Activated CD8-positive, alpha-beta T cell treated with anti-CD3 and anti-CD28 coated beads for 36 hours (primary cell): ENCODE measurements at regions not wholly inside any gene's neighbourhood (a gene's known extent, or its start where the extent isn't known, plus 50 kb on each side); places are given as distances from the start of the nearest gene placed in this dataset.

Experiments
- ATAC-seq: fragments of 200-7000 bp; cut with Tn5 transposase; one replicate; pipeline ENCODE4 v1.10.0; 2021; ENCODE audit warnings: mild to moderate bottlenecking, moderate library complexity
- CTCF ChIA-PET: fragments of 350-600 bp; sonication (Branson Sonifier 250); formaldehyde crosslinking; loops from one replicate; lab custom pipeline; 2021; ENCODE audit warnings: antibody characterized with exemption; lab: Charles Lee
- POLR2A ChIA-PET: fragments of 350-600 bp; sonication (Branson Sonifier 250); formaldehyde crosslinking; loops from one replicate; lab custom pipeline; 2021; ENCODE audit warnings: antibody characterized with exemption; lab: Charles Lee
- DNase-seq: peaks from one replicate; pipeline ENCODE4 v3.0.0-alpha.2; 2020
- H3K27ac Mint-ChIP-seq: one replicate; pipeline ENCODE4 v1.8.0; 2021; ENCODE audit warnings: mild to moderate bottlenecking, mixed read lengths
- H3K27me3 Mint-ChIP-seq: one replicate; pipeline ENCODE4 v1.8.0; 2021; ENCODE audit warnings: mixed read lengths
- H3K36me3 Mint-ChIP-seq: one replicate; pipeline ENCODE4 v1.8.0; 2021; ENCODE audit warnings: low read depth, mixed read lengths
- H3K4me1 Mint-ChIP-seq: one replicate; pipeline ENCODE4 v1.8.0; 2021; ENCODE audit warnings: low read depth, mixed read lengths
- H3K4me3 Mint-ChIP-seq: one replicate; pipeline ENCODE4 v1.8.0; 2021; ENCODE audit warnings: mild to moderate bottlenecking, moderate library complexity, mixed read lengths
- H3K9me3 Mint-ChIP-seq: one replicate; pipeline ENCODE4 v1.8.0; 2021; ENCODE audit warnings: mixed read lengths
- intact Hi-C: fragments of 100-400 bp; cut with micrococcal nuclease; formaldehyde crosslinking; loops from one replicate; pipeline ENCODE4 v1.10.0; 2022
- TF ChIP-seq, protein P1 (sequence below): fragments of 200-600 bp; IDR thresholded peaks from one replicate; pipeline ENCODE4 v1.8.0; 2022; ENCODE audit warnings: antibody characterized with exemption, mild to moderate bottlenecking

DNA sequence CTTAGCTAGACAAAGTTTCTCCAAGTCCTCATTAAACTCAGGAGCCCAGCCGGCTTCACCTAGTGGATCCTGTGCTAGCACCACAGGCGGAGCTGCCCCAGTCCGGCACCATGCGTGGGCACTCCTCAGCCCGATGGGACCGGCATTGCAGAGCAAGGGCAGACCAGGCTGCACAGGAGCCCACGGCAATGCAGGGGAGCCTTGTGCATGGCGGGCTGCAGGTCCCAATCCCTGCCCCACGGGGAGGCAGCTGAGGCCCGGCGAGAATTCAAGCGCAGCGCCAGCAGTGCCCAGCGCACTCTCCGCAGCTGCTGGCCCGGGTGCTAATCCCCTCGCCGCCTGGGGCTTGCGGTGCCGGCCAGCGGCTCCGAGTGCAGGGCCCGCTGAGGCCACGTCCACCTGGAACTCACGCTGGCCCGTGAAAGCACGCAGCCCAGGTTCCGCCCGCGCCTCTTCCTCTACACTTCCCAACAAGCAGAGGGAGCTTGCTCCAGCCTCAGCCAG is 292.3 kb upstream of the EYS start:
- Mint-ChIP-seq H3K9me3 (peaks cover 15% of the 10 kb centered on the region), H3K36me3 (no peaks in the 10 kb centered on the region), H3K4me3 (no peak overlapping the region), H3K27ac (no peak overlapping the region), H3K4me1 (no peaks in the 10 kb centered on the region), H3K27me3 (no peaks in the 10 kb centered on the region)
- intact Hi-C loops, result no loop called here
- ATAC-seq (no peak), DNase-seq (no peak)
- TF ChIP-seq, protein P1, sequence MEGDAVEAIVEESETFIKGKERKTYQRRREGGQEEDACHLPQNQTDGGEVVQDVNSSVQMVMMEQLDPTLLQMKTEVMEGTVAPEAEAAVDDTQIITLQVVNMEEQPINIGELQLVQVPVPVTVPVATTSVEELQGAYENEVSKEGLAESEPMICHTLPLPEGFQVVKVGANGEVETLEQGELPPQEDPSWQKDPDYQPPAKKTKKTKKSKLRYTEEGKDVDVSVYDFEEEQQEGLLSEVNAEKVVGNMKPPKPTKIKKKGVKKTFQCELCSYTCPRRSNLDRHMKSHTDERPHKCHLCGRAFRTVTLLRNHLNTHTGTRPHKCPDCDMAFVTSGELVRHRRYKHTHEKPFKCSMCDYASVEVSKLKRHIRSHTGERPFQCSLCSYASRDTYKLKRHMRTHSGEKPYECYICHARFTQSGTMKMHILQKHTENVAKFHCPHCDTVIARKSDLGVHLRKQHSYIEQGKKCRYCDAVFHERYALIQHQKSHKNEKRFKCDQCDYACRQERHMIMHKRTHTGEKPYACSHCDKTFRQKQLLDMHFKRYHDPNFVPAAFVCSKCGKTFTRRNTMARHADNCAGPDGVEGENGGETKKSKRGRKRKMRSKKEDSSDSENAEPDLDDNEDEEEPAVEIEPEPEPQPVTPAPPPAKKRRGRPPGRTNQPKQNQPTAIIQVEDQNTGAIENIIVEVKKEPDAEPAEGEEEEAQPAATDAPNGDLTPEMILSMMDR, result no peak
- CTCF ChIA-PET, result no interaction called here
- POLR2A ChIA-PET, result no interaction called here

DNA sequence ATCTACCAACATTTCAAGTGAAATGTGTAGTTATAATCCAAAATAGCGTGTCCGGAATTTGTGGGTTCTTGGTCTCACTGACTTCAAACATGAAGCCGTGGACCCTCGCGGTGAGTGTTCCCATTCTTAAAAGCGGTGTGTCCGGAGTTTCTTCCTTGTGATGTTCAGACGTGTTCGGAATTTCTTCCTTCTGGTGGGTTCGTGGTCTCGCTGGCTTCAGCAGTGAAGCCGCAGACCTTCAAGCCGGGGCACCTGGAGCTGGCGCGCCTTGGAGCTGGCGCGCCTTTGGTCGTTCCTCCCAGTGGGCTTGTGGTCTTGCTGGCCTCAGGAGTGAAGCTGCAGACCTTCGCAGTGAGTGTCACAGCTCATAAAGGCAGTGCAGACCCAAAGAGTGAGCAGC is 291.5 kb upstream of the EYS start:
- H3K27ac Mint-ChIP-seq, result no peak overlapping the region
- H3K9me3 Mint-ChIP-seq, result peaks cover 17% of the 10 kb centered on the region
- H3K4me3 Mint-ChIP-seq, result no peak overlapping the region
- H3K36me3 Mint-ChIP-seq, result no peaks in the 10 kb centered on the region
- no peak for ATAC-seq
- no peak for DNase-seq
- no peaks in the 10 kb centered on the region for H3K4me1 Mint-ChIP-seq
- TF ChIP-seq, protein P1, result no peak
- CTCF ChIA-PET, result no interaction called here
- POLR2A ChIA-PET, result no interaction called here
- H3K27me3 Mint-ChIP-seq, result no peaks in the 10 kb centered on the region
- intact Hi-C loops, result no loop called here

DNA sequence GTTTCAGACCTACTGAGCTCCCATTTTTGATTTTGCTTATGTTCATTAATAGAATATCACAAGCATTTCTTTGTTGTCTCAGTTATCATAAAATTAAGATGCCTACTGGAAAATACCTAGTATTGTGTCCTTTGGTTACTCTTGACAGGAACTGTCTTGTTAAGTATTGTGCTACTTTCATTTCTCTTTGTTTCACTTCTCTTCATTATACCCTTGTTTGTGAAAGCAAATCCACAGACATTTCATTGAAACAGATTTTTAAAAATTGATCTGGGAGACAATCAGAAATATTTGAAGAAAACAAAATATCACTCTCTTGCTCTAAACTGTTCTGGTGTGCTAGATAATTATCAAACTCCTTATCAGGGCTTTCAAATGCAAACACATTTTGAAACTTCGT is 290.5 kb upstream of the EYS start:
- POLR2A ChIA-PET, result no interaction called here

DNA sequence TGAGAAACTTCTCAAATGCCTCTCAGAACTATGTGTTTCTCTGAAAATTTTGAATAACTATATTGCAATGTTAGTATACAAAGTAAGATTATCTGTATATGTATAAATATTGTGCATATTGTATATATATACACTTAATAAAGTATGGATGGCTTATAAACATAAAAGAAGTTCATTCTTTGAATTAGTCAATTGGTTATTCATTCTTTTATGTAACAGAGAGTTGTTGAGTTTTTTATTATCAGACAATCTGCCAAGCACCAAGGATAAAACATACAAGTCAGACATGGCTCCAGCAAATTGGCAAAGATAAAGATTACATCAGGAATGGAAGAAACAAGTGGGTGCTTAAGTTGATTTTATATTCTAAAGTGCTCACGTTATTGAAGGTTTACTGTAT is 289.1 kb upstream of the EYS start:
- POLR2A ChIA-PET, result no interaction called here
- Mint-ChIP-seq H3K4me3 (no peak overlapping the region), H3K27ac (no peak overlapping the region), H3K4me1 (no peaks in the 10 kb centered on the region), H3K9me3 (peaks cover 15% of the 10 kb centered on the region), H3K27me3 (no peaks in the 10 kb centered on the region), H3K36me3 (no peaks in the 10 kb centered on the region)
- ATAC-seq (no peak), DNase-seq (no peak)
- intact Hi-C loops, result no loop called here
- CTCF ChIA-PET, result no interaction called here
- TF ChIP-seq, protein P1, result no peak

More for the DNA sequence above, 290.5 kb upstream of the EYS start:
- intact Hi-C loops, result no loop called here
- H3K4me3 Mint-ChIP-seq, result no peak overlapping the region
- CTCF ChIA-PET, result no interaction called here
- H3K36me3 Mint-ChIP-seq, result no peaks in the 10 kb centered on the region
- H3K4me1 Mint-ChIP-seq, result no peaks in the 10 kb centered on the region
- H3K27ac Mint-ChIP-seq, result no peak overlapping the region
- H3K9me3 Mint-ChIP-seq, result peaks cover 18% of the 10 kb centered on the region
- ATAC-seq (no peak), DNase-seq (no peak)
- H3K27me3 Mint-ChIP-seq, result no peaks in the 10 kb centered on the region
- TF ChIP-seq, protein P1, result no peak

DNA sequence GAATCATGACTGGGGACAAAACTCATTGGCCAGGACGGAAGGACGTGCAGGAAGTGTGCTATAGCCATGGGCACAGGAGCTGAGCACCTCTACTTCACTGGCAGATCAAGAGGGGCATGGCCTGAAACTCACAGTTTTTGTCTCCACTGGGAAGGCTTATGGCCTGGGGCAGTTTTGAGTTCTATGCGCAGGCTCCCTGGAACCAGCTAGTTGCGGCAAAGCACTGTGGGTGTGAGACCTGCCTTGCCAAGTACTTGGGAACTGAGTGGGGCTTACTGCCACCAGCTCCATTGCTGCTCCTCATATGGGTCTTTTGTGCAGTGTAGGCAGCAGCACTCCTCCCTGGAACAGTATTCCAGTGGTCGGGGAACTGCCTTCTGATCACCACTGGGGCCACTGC is 282.6 kb upstream of the EYS start:
- H3K4me1 Mint-ChIP-seq, result no peaks in the 10 kb centered on the region
- ATAC-seq (no peak), DNase-seq (no peak)
- H3K27ac Mint-ChIP-seq, result no peak overlapping the region
- peaks cover 14% of the 10 kb centered on the region for H3K9me3 Mint-ChIP-seq
- TF ChIP-seq, protein P1, result no peak
- ChIA-PET POLR2A (no interaction called here), CTCF (no interaction called here)
- no peak overlapping the region for H3K4me3 Mint-ChIP-seq
- no peaks in the 10 kb centered on the region for H3K36me3 Mint-ChIP-seq
- intact Hi-C loops, result no loop called here
- H3K27me3 Mint-ChIP-seq, result no peaks in the 10 kb centered on the region
